ENCODE measurements at regions not wholly inside any gene's neighbourhood (a gene's known extent, or its start where the extent isn't known, plus 50 kb on each side); places are given as distances from the start of the nearest gene placed in this dataset.

DNA sequence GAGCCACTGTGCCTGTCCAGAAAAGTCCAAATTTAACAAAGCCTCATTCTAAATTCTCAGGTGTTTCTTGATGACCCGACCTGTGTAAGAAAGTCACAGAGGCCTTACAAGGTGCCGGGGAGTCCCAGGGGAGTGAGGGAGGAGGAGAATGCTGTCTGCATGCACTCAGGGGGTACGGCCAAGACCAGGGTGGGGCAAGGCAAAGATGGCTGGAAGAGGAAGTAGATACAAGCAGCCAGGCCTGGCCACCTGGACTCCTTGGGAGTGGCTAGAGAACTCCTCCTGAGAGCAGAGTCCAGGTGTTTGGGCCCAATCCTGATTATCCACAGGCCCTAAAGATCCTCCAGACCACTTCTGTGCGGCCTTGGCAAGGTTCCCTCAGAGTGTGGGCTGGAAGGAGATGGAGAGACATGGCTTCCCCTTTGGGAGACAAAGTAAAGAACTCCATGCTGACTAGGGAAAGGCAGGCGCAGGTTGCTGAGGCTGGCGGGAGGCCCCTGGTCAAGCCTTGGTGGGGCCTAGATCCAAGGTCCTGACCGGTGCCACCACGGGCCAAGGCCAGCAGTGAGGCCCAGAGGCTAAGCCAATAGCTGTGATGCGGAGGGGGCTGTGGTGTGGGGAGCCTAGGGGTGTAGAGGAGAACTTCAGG lies 74.7 kb downstream of the COPS8 start:
- TF ChIP-seq, protein P1, sequence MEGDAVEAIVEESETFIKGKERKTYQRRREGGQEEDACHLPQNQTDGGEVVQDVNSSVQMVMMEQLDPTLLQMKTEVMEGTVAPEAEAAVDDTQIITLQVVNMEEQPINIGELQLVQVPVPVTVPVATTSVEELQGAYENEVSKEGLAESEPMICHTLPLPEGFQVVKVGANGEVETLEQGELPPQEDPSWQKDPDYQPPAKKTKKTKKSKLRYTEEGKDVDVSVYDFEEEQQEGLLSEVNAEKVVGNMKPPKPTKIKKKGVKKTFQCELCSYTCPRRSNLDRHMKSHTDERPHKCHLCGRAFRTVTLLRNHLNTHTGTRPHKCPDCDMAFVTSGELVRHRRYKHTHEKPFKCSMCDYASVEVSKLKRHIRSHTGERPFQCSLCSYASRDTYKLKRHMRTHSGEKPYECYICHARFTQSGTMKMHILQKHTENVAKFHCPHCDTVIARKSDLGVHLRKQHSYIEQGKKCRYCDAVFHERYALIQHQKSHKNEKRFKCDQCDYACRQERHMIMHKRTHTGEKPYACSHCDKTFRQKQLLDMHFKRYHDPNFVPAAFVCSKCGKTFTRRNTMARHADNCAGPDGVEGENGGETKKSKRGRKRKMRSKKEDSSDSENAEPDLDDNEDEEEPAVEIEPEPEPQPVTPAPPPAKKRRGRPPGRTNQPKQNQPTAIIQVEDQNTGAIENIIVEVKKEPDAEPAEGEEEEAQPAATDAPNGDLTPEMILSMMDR (IDR thresholded peaks at IDR 0.05; ENCODE audit: insufficient read depth, low read length) = no peak
- TF ChIP-seq, protein P2, sequence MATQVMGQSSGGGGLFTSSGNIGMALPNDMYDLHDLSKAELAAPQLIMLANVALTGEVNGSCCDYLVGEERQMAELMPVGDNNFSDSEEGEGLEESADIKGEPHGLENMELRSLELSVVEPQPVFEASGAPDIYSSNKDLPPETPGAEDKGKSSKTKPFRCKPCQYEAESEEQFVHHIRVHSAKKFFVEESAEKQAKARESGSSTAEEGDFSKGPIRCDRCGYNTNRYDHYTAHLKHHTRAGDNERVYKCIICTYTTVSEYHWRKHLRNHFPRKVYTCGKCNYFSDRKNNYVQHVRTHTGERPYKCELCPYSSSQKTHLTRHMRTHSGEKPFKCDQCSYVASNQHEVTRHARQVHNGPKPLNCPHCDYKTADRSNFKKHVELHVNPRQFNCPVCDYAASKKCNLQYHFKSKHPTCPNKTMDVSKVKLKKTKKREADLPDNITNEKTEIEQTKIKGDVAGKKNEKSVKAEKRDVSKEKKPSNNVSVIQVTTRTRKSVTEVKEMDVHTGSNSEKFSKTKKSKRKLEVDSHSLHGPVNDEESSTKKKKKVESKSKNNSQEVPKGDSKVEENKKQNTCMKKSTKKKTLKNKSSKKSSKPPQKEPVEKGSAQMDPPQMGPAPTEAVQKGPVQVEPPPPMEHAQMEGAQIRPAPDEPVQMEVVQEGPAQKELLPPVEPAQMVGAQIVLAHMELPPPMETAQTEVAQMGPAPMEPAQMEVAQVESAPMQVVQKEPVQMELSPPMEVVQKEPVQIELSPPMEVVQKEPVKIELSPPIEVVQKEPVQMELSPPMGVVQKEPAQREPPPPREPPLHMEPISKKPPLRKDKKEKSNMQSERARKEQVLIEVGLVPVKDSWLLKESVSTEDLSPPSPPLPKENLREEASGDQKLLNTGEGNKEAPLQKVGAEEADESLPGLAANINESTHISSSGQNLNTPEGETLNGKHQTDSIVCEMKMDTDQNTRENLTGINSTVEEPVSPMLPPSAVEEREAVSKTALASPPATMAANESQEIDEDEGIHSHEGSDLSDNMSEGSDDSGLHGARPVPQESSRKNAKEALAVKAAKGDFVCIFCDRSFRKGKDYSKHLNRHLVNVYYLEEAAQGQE (IDR thresholded peaks at IDR 0.05; ENCODE audit: insufficient replicate concordance, low read depth) = no peak
